GM23338 (cell line): ENCODE measurements at regions not wholly inside any gene's neighbourhood (a gene's known extent, or its start where the extent isn't known, plus 50 kb on each side); places are given as distances from the start of the nearest gene placed in this dataset.

Experiments
- ATAC-seq: fragments of 200-7000 bp; cut with Tn5 transposase; 3 replicates; pipeline ENCODE4 v1.9.1; 2020
- DNase-seq: peaks from one replicate; pipeline ENCODE4 v3.0.0-alpha.2; 2015; ENCODE audit warnings: low spot score
- H2AFZ ChIP-seq: fragments of 200-600 bp; sonication (generic); 2 replicates; pipeline ENCODE4 v1.8.0; 2016; ENCODE audit warnings: antibody characterized with exemption, mild to moderate bottlenecking, moderate library complexity
- H3F3A ChIP-seq: fragments of 200-600 bp; sonication (generic); replicated peaks from 2 replicates; pipeline ENCODE4 v1.8.0; 2017; ENCODE audit warnings: antibody characterized with exemption, mixed run types, low read depth
- H3K27ac ChIP-seq: fragments of 200-600 bp; sonication (generic); 2 replicates; pipeline ENCODE4 v1.6.1; 2016; ENCODE audit warnings: low read depth
- H3K27me3 ChIP-seq: fragments of 200-600 bp; sonication (generic); 2 replicates; pipeline ENCODE4 v1.8.0; 2016; ENCODE audit warnings: mild to moderate bottlenecking, mixed run types, moderate library complexity; ENCODE audit not compliant: insufficient read depth
- H3K36me3 ChIP-seq: fragments of 200-600 bp; sonication (generic); 2 replicates; pipeline ENCODE4 v1.8.0; 2016; ENCODE audit warnings: mild to moderate bottlenecking; ENCODE audit not compliant: insufficient read depth
- H3K4me1 ChIP-seq: fragments of 200-600 bp; sonication (generic); 2 replicates; pipeline ENCODE4 v1.8.0; 2016; ENCODE audit warnings: mild to moderate bottlenecking, moderate library complexity; ENCODE audit not compliant: insufficient read depth
- H3K4me2 ChIP-seq: fragments of 200-600 bp; sonication (generic); 2 replicates; pipeline ENCODE4 v1.7.1; 2017; ENCODE audit warnings: mixed run types
- H3K4me3 ChIP-seq: fragments of 200-600 bp; sonication (generic); 2 replicates; pipeline ENCODE4 v1.6.1; 2016; ENCODE audit warnings: mixed run types
- H3K79me2 ChIP-seq: fragments of 200-600 bp; sonication (generic); replicated peaks from 2 replicates; pipeline ENCODE4 v1.8.0; 2017; ENCODE audit warnings: mild to moderate bottlenecking; ENCODE audit not compliant: insufficient read depth
- H3K9me2 ChIP-seq: fragments of 200-600 bp; sonication (generic); 2 replicates; pipeline ENCODE4 v1.8.0; 2017; ENCODE audit not compliant: insufficient read depth
- H4K20me1 ChIP-seq: fragments of 200-600 bp; sonication (generic); replicated peaks from 2 replicates; pipeline ENCODE4 v1.8.0; 2017; ENCODE audit warnings: mild to moderate bottlenecking; ENCODE audit not compliant: insufficient read depth
- H3K27ac Mint-ChIP-seq: 2 replicates; pipeline ENCODE4 v1.8.0; 2020; ENCODE audit warnings: inconsistent platforms, mild to moderate bottlenecking, moderate library complexity, mixed read lengths
- H3K27me3 Mint-ChIP-seq: 3 replicates; pipeline ENCODE4 v1.8.0; 2022; ENCODE audit warnings: low read depth, mild to moderate bottlenecking, moderate library complexity, mixed read lengths, inconsistent platforms; ENCODE audit not compliant: insufficient read depth, poor library complexity
- H3K36me3 Mint-ChIP-seq: 3 replicates; pipeline ENCODE4 v1.8.0; 2021; ENCODE audit warnings: low read depth, mild to moderate bottlenecking, inconsistent platforms, moderate library complexity, mixed read lengths
- H3K4me1 Mint-ChIP-seq: 3 replicates; pipeline ENCODE4 v1.8.0; 2020; ENCODE audit warnings: mild to moderate bottlenecking, inconsistent platforms, mixed read lengths
- H3K4me3 Mint-ChIP-seq: 3 replicates; pipeline ENCODE4 v1.8.0; 2021; ENCODE audit warnings: moderate library complexity, mild to moderate bottlenecking, inconsistent platforms, mixed read lengths
- H3K9me3 Mint-ChIP-seq: 3 replicates; pipeline ENCODE4 v1.8.0; 2020; ENCODE audit warnings: moderate library complexity, mild to moderate bottlenecking, inconsistent platforms, mixed read lengths
- CREB1 ChIP-seq: fragments of 250-450 bp; sonication (Bioruptor Pico); IDR thresholded peaks from 2 replicates; pipeline ENCODE4 v1.5.0; 2020; ENCODE audit warnings: low read depth, mild to moderate bottlenecking, moderate library complexity
- CTCF ChIP-seq, 2 experiments: fragments of 200-600 bp in 1 of 2; sonication (generic) in 1 of 2; conservative IDR thresholded peaks; 2 replicates each; pipeline versions ENCODE4 v1.5.1 to v1.6.1; 2016 to 2017; ENCODE audit warnings: antibody characterized with exemption in 2 of 2, low read depth in 2 of 2, mild to moderate bottlenecking in 2 of 2, moderate library complexity in 1 of 2
- EZH2 ChIP-seq: fragments of 200-600 bp; sonication (generic); IDR thresholded peaks from one replicate; pipeline ENCODE4 v1.8.0; 2017; ENCODE audit warnings: antibody characterized with exemption, mild to moderate bottlenecking, low read depth; ENCODE audit not compliant: unreplicated experiment
- EZH2phosphoT487 ChIP-seq: fragments of 200-600 bp; sonication (generic); IDR thresholded peaks from one replicate; pipeline ENCODE4 v1.8.1; 2018; ENCODE audit warnings: antibody characterized with exemption; ENCODE audit not compliant: unreplicated experiment
- JUNB ChIP-seq: IDR thresholded peaks from one replicate; pipeline ENCODE4 v1.6.1; 2016; ENCODE audit warnings: antibody characterized with exemption; ENCODE audit not compliant: unreplicated experiment
- NANOG ChIP-seq: IDR thresholded peaks from 2 replicates; pipeline ENCODE4 v1.6.1; 2016; ENCODE audit warnings: antibody characterized with exemption, borderline replicate concordance
- POLR2AphosphoS5 ChIP-seq: IDR thresholded peaks from 2 replicates; pipeline ENCODE4 v1.6.1; 2016; ENCODE audit warnings: antibody characterized with exemption, low read depth
- STAT1 ChIP-seq: IDR thresholded peaks from one replicate; pipeline ENCODE4 v1.6.1; 2016; ENCODE audit warnings: antibody characterized with exemption; ENCODE audit not compliant: unreplicated experiment
- ZNF114 ChIP-seq: fragments of 250-450 bp; sonication (Bioruptor Pico); IDR thresholded peaks from 2 replicates; pipeline ENCODE4 v1.5.0; 2020; ENCODE audit warnings: mild to moderate bottlenecking, moderate library complexity
- ZNF331 ChIP-seq: fragments of 250-450 bp; sonication (Bioruptor Pico); IDR thresholded peaks from 2 replicates; pipeline ENCODE4 v1.5.0; 2020; ENCODE audit warnings: low read depth, mild to moderate bottlenecking, moderate library complexity
- TF ChIP-seq, protein P1 (sequence below): IDR thresholded peaks from 2 replicates; pipeline ENCODE4 v1.6.1; 2016; ENCODE audit warnings: antibody characterized with exemption

DNA sequence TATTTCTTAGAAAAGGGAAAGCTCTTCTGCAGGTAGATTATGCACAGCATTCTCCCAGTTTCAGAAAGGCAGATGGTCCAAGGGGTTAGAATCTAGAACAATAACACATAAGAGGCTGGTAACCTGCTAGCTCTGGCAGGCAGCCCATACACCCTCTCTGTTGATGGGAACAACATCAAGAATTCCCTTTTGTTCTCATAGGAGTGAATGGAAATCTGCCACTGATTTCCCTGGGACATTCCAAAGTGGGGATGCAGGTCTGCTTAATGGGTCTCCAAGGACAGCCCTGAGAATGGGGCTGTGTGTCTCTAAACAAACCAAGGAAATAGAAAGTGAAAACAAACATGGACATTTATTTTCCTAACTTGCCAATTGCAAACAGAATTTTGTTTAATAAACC lies 456.8 kb downstream of the EBF1 start:
- H4K20me1 ChIP-seq, result no peaks in the 10 kb centered on the region
- no peak overlapping the region for H3K4me3 Mint-ChIP-seq
- H3K9me3 Mint-ChIP-seq, result no peaks in the 10 kb centered on the region
- H3K36me3 ChIP-seq, result no peaks in the 10 kb centered on the region
- H3K27ac ChIP-seq, result no peak overlapping the region
- ATAC-seq, result no peak
- no peak for DNase-seq
- H3F3A ChIP-seq, result no peaks in the 10 kb centered on the region
- no peaks in the 10 kb centered on the region for H3K79me2 ChIP-seq
- H3K4me1 Mint-ChIP-seq, result peaks cover 19% of the 10 kb centered on the region
- H3K36me3 Mint-ChIP-seq, result no peaks in the 10 kb centered on the region
- peaks cover 8% of the 10 kb centered on the region; the same call in 1 of the 2 replicates for H3K4me1 ChIP-seq
- H2AFZ ChIP-seq, result no peak overlapping the region
- H3K4me3 ChIP-seq, result no peak overlapping the region
- TF ChIP-seq, protein P1, sequence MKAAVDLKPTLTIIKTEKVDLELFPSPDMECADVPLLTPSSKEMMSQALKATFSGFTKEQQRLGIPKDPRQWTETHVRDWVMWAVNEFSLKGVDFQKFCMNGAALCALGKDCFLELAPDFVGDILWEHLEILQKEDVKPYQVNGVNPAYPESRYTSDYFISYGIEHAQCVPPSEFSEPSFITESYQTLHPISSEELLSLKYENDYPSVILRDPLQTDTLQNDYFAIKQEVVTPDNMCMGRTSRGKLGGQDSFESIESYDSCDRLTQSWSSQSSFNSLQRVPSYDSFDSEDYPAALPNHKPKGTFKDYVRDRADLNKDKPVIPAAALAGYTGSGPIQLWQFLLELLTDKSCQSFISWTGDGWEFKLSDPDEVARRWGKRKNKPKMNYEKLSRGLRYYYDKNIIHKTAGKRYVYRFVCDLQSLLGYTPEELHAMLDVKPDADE, result no peak
- TF ChIP-seq CREB1, result no peak
- no peak for TF ChIP-seq NANOG
- no peak for TF ChIP-seq EZH2phosphoT487
- TF ChIP-seq EZH2, result no peak
- no peaks in the 10 kb centered on the region for H3K27me3 ChIP-seq
- H3K27ac Mint-ChIP-seq, result no peak overlapping the region
- H3K27me3 Mint-ChIP-seq, result no peaks in the 10 kb centered on the region
- H3K9me2 ChIP-seq, result 0 out of 2 replicates have a peak, but pooled peaks cover 3% of the 10 kb centered on the region
- no peak overlapping the region for H3K4me2 ChIP-seq

- H3F3A ChIP-seq, result no peaks in the 10 kb centered on the region
- H3K27me3 ChIP-seq, result no peaks in the 10 kb centered on the region
- no peak overlapping the region for H3K4me2 ChIP-seq
- no peak overlapping the region for H3K27ac Mint-ChIP-seq
- H3K4me1 Mint-ChIP-seq, result peaks cover 21% of the 10 kb centered on the region
- TF ChIP-seq, protein P1, result no peak
- no peak for TF ChIP-seq JUNB
- TF ChIP-seq CTCF (conservative IDR thresholded peaks at IDR 0.05; ENCODE audit: low read depth in 2 of 2), result no peak
- no peak for TF ChIP-seq NANOG
- TF ChIP-seq EZH2phosphoT487, result no peak
- no peak for TF ChIP-seq POLR2AphosphoS5
- TF ChIP-seq CREB1, result no peak
- TF ChIP-seq ZNF114 (CRISPR knock-in tag), result no peak
- TF ChIP-seq EZH2, result no peak
- TF ChIP-seq STAT1, result no peak
- no peak for TF ChIP-seq ZNF331 (CRISPR knock-in tag)
- DNase-seq (no peak), ATAC-seq (no peak)
- no peaks in the 10 kb centered on the region for H3K36me3 Mint-ChIP-seq
- H3K27me3 Mint-ChIP-seq, result no peaks in the 10 kb centered on the region
- peaks cover 5% of the 10 kb centered on the region; the same call in 1 of the 2 replicates for H3K4me1 ChIP-seq
- no peak overlapping the region for H3K27ac ChIP-seq
- H3K9me2 ChIP-seq, result no peaks in the 10 kb centered on the region
- no peak overlapping the region for H3K4me3 ChIP-seq
- no peaks in the 10 kb centered on the region for H3K79me2 ChIP-seq
- no peak overlapping the region for H2AFZ ChIP-seq
- no peaks in the 10 kb centered on the region for H3K36me3 ChIP-seq
- no peaks in the 10 kb centered on the region for H3K9me3 Mint-ChIP-seq
- no peaks in the 10 kb centered on the region for H4K20me1 ChIP-seq
- H3K4me3 Mint-ChIP-seq, result no peak overlapping the region
Measured at GRCh38 chr5:158641016-158641415, 458.7 kb downstream of the EBF1 start.
